K562 (cell line): ENCODE measurements at regions not wholly inside any gene's neighbourhood (a gene's known extent, or its start where the extent isn't known, plus 50 kb on each side); places are given as distances from the start of the nearest gene placed in this dataset.

Experiments used
- ATAC-seq: fragments of 200-7000 bp; cut with Tn5 transposase; 3 replicates; pipeline ENCODE4 v1.9.1; 2020; ENCODE audit warnings: moderate library complexity
- BruUV-seq: library from RNA; stranded (reverse); fragments of 400-500 nt; replicated peaks from 2 replicates; lab custom pipeline; 2021; lab: Mats Ljungman, UMichigan
- CTCF ChIA-PET: fragments of 300-600 bp; formaldehyde crosslinking; extraction: SDS; loops from one replicate; lab custom pipeline; 2021; ENCODE audit warnings: low intra/inter-chr PET ratio; lab: Yijun Ruan, JAX
- POLR2A ChIA-PET: fragments of 300-600, 350-650 bp; sonication (Branson Sonifier 250); formaldehyde crosslinking; extraction: SDS; loops from one replicate; lab custom pipeline; 2021; ENCODE audit warnings: antibody characterized with exemption, inconsistent platforms; lab: Yijun Ruan, JAX
- DNase-seq, 4 experiments: peaks; one replicate each; pipeline versions ENCODE4 v3.0.0 to v3.0.0-alpha.2; 2011 to 2018; ENCODE audit warnings: low spot score in 3 of 4, mixed read lengths in 3 of 4; ENCODE audit errors: extremely low read depth in 1 of 4
- FAIRE-seq: peaks from 2 replicates; lab custom pipeline; 2011; peaks lifted over from hg19 to GRCh38; lab: Jason Lieb, UNC
- H2AFZ ChIP-seq: 2 replicates; pipeline ENCODE4 v1.6.0; 2011; ENCODE audit warnings: low read depth, low read length, control low read depth, inconsistent platforms
- H3K27ac ChIP-seq: fragments of 200-600 bp; 3 replicates; pipeline ENCODE4 v1.8.0; 2011; ENCODE audit warnings: low read depth, mild to moderate bottlenecking, control low read depth, inconsistent platforms, low read length, moderate library complexity, mixed read lengths; ENCODE audit errors: extremely low read depth
- H3K27me3 ChIP-seq, 2 experiments: fragments of 300-600 bp in 1 of 2; 2 replicates in 1 of 2; 3 replicates in 1 of 2; pipeline versions ENCODE4 v1.6.0 to v1.8.0; 2011; ENCODE audit warnings: inconsistent platforms in 2 of 2, low read length in 2 of 2, mild to moderate bottlenecking in 1 of 2, mixed read lengths in 1 of 2, moderate library complexity in 1 of 2; ENCODE audit not compliant: control insufficient read depth in 2 of 2, insufficient read depth in 2 of 2
- H3K36me3 ChIP-seq: fragments of 300-600 bp; 3 replicates; pipeline ENCODE4 v1.8.0; 2011; ENCODE audit warnings: mild to moderate bottlenecking, low read length, inconsistent platforms; ENCODE audit not compliant: control insufficient read depth, insufficient read depth
- H3K4me1 ChIP-seq, 2 experiments: fragments of 200-600 bp in 1 of 2; replicated peaks in 1 of 2; 2 replicates in 1 of 2; 3 replicates in 1 of 2; pipeline versions ENCODE4 v1.5.1 to v1.8.0; 2011; ENCODE audit warnings: inconsistent platforms in 2 of 2, low read length in 2 of 2, mild to moderate bottlenecking in 1 of 2, mixed read lengths in 1 of 2, moderate library complexity in 1 of 2; ENCODE audit not compliant: control insufficient read depth in 2 of 2, insufficient read depth in 2 of 2
- H3K4me2 ChIP-seq: 2 replicates; pipeline ENCODE4 v1.6.1; 2011; ENCODE audit warnings: low read length, control low read depth, inconsistent platforms, mixed read lengths; ENCODE audit not compliant: insufficient read depth
- H3K4me3 ChIP-seq: fragments of 200-600 bp; sonication (generic), shearing (Covaris generic); 2 replicates; pipeline ENCODE4 v1.5.1; 2016; ENCODE audit warnings: control low read depth, inconsistent platforms
- H3K79me2 ChIP-seq: fragments of 200-600 bp; 3 replicates; pipeline ENCODE4 v1.8.0; 2011; ENCODE audit warnings: low read length, inconsistent platforms; ENCODE audit not compliant: control insufficient read depth, insufficient read depth
- H3K9ac ChIP-seq, 2 experiments: 2 replicates each; pipeline versions ENCODE4 v1.6.0 to v1.6.1; 2011; ENCODE audit warnings: low read depth in 2 of 2, low read length in 2 of 2, control low read depth in 1 of 2, inconsistent platforms in 1 of 2, mild to moderate bottlenecking in 1 of 2, mixed read lengths in 1 of 2; ENCODE audit not compliant: insufficient read depth in 1 of 2
- H3K9me1 ChIP-seq: one replicate; pipeline ENCODE4 v1.6.0; 2011; ENCODE audit warnings: inconsistent platforms, mild to moderate bottlenecking, low read length, moderate library complexity; ENCODE audit not compliant: control insufficient read depth, insufficient read depth
- H3K9me3 ChIP-seq: replicated peaks from 2 replicates; pipeline ENCODE4 v1.5.1; 2011; ENCODE audit warnings: low read depth, low read length, inconsistent platforms; ENCODE audit not compliant: control insufficient read depth, insufficient read depth
- H4K20me1 ChIP-seq: replicated peaks from 2 replicates; pipeline ENCODE4 v1.6.1; 2011; ENCODE audit warnings: low read length, inconsistent platforms, mixed read lengths; ENCODE audit not compliant: control insufficient read depth, insufficient read depth
- C11orf30 ChIP-seq: fragments of 450-650 bp; IDR thresholded peaks from 2 replicates; pipeline ENCODE4 v1.6.1; 2016; ENCODE audit warnings: low read depth, mild to moderate bottlenecking
- CHD4 ChIP-seq: fragments of 200-600 bp; sonication (generic); IDR thresholded peaks from 3 replicates; pipeline ENCODE4 v1.6.1; 2012; ENCODE audit warnings: low read depth, mild to moderate bottlenecking, mixed read lengths, low read length, inconsistent platforms; ENCODE audit not compliant: insufficient read depth, insufficient replicate concordance, poor library complexity, severe bottlenecking
- KAT2B ChIP-seq: IDR thresholded peaks from one replicate; pipeline ENCODE4 v1.6.1; 2012; ENCODE audit warnings: low read depth, mild to moderate bottlenecking, control low read depth, inconsistent platforms, low read length, moderate library complexity
- MAFF ChIP-seq: IDR thresholded peaks from 2 replicates; pipeline ENCODE4 v1.6.1; 2012; ENCODE audit warnings: low read length, improper control_type of control experiment
- MAFG ChIP-seq: fragments of 450-650 bp; conservative IDR thresholded peaks from 2 replicates; pipeline ENCODE4 v1.6.1; 2016; ENCODE audit warnings: missing genetic modification characterization, missing compliant biosample characterization
- MCM7 ChIP-seq, 2 experiments: fragments of 450-650 bp; IDR thresholded peaks; 2 replicates each; pipeline ENCODE4 v1.6.1; 2016 to 2018
- NFE2 ChIP-seq: IDR thresholded peaks from 2 replicates; pipeline ENCODE4 v1.6.1; 2014; ENCODE audit warnings: antibody characterized with exemption, low read depth
- TRIM28 ChIP-seq: fragments of 450-650 bp; IDR thresholded peaks from 2 replicates; pipeline ENCODE4 v1.6.1; 2017
- WGBS: fragments of 100-300 bp; shearing (Covaris generic); methylation state at CpG from one replicate; pipeline ENCODE4 v1.1.6; 2016; ENCODE audit warnings: low coverage, mixed read lengths; ENCODE audit not compliant: insufficient coverage; ENCODE audit errors: missing lambda C conversion rate; 5-methylcytosine and 5-hydroxymethylcytosine counted together
- in situ Hi-C: fragments of 300-500 bp; cut with MboI; formaldehyde crosslinking; loops from 4 replicates; pipeline ENCODE4 v1.15.0; 2018; ENCODE audit warnings: inconsistent platforms, mixed read lengths
- intact Hi-C: fragments of 100-400 bp; cut with micrococcal nuclease; formaldehyde crosslinking; loops from 2 replicates; pipeline ENCODE4 v1.14.2; 2022
- TF ChIP-seq, protein P1 (sequence below): fragments of 450-650 bp; IDR thresholded peaks from 2 replicates; pipeline ENCODE4 v1.6.1; 2018; ENCODE audit not compliant: partially characterized antibody

DNA sequence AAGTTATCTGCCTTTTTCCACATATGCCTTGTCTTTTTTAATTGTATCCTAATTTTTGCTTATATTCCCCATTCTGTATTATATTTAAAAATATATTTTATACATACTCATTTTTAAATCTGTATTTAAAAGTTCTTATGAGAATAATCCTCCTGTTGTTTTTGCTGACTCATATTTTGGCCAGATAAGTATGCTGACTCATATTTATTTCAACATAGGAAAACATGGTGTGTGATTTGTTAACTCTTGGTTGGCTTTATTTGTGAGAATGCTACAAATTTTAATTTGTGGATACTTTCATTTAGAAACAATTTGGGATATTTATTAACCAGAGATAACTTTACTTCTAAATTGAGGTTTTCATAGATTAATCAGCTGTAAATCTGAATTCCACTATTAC lies 587.7 kb downstream of the CPS1 start (continued):
- peak; percentile 35; the same call in 1 of the 2 replicates for TF ChIP-seq MAFF
- no peak for TF ChIP-seq MCM7 (IDR thresholded peaks at IDR 0.05)
- no peak for TF ChIP-seq CHD4
- TF ChIP-seq MAFG = peak; percentile 64
- TF ChIP-seq TRIM28 = no peak
- no peak for TF ChIP-seq KAT2B
- peak; percentile 67 for TF ChIP-seq C11orf30
- TF ChIP-seq NFE2 = 0 out of 2 replicates have a peak, but pooled peaks have one; percentile 14
- TF ChIP-seq, all 486 proteins: peak for 6

DNA sequence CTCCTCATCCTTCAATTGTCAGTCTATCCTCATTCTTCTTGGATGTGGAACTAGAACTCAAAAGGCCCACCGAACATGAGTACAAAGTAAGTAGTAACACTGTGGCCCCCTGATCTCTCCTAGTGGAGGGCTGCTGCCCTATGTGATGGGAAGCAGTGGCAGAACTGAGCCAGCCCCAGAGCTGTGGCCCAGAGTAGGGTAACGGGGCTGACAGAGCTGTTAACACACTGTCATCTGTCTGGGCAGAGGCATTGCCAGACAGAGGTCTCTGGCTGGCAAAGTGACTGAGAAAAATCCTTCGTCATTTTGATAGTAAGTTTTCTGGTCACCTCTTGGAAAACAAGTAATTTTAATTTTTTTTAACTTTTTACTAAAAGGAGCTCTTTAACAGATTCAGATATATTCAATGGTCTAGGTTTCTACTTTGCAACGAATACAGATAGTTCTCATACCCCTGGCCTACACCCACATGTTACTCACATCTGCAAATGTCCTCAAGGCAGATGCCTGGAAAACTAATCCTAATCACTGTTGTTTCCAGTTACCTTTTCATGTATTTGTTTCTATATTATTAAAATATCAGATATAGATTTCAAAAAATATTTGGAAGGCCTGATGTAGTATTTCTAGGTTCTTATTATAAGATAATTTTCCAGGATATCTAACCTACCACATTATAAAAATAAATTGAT lies 588.7 kb downstream of the CPS1 start:
- FAIRE-seq = no peak
- H3K9ac ChIP-seq = no peak overlapping the region
- no TSS peak for BruUV-seq
- H3K4me2 ChIP-seq = no peak overlapping the region
- in situ Hi-C loops = no loop called here
- H4K20me1 ChIP-seq = no peaks in the 10 kb centered on the region
- no peak overlapping the region for H3K4me3 ChIP-seq
- H3K79me2 ChIP-seq = no peaks in the 10 kb centered on the region
- H2AFZ ChIP-seq = no peak overlapping the region
- ATAC-seq = no peak
- intact Hi-C loops = no loop called here
- H3K9me3 ChIP-seq = no peaks in the 10 kb centered on the region
- no peaks in the 10 kb centered on the region for H3K4me1 ChIP-seq
- no peaks in the 10 kb centered on the region for H3K36me3 ChIP-seq
- no peak for DNase-seq
- TF ChIP-seq, protein P1, sequence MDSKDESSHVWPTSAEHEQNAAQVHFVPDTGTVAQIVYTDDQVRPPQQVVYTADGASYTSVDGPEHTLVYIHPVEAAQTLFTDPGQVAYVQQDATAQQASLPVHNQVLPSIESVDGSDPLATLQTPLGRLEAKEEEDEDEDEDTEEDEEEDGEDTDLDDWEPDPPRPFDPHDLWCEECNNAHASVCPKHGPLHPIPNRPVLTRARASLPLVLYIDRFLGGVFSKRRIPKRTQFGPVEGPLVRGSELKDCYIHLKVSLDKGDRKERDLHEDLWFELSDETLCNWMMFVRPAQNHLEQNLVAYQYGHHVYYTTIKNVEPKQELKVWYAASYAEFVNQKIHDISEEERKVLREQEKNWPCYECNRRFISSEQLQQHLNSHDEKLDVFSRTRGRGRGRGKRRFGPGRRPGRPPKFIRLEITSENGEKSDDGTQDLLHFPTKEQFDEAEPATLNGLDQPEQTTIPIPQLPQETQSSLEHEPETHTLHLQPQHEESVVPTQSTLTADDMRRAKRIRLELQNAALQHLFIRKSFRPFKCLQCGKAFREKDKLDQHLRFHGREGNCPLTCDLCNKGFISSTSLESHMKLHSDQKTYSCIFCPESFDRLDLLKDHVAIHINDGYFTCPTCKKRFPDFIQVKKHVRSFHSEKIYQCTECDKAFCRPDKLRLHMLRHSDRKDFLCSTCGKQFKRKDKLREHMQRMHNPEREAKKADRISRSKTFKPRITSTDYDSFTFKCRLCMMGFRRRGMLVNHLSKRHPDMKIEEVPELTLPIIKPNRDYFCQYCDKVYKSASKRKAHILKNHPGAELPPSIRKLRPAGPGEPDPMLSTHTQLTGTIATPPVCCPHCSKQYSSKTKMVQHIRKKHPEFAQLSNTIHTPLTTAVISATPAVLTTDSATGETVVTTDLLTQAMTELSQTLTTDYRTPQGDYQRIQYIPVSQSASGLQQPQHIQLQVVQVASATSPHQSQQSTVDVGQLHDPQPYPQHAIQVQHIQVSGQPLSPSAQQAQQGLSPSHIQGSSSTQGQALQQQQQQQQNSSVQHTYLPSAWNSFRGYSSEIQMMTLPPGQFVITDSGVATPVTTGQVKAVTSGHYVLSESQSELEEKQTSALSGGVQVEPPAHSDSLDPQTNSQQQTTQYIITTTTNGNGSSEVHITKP = no peak
- CTCF ChIA-PET = no interaction called here
- POLR2A ChIA-PET = no interaction called here
- no peak overlapping the region for H3K27ac ChIP-seq
- no peaks in the 10 kb centered on the region for H3K9me1 ChIP-seq
- WGBS = 4% methylated on average over 4 of the region's 4 CpGs
- H3K27me3 ChIP-seq = no peaks in the 10 kb centered on the region
